HG03432 (cell line): ENCODE measurements at regions not wholly inside any gene's neighbourhood (a gene's known extent, or its start where the extent isn't known, plus 50 kb on each side); places are given as distances from the start of the nearest gene placed in this dataset.
"Not testable (repeated sequence)": the region's sequence is repeated elsewhere in the genome, so short reads cannot be mapped to it uniquely, and the experiment has no call there.

Experiments used
- ATAC-seq: cut with Tn5 transposase; IDR thresholded peaks from one replicate; pipeline ENCODE4 v1.9.1; 2021; ENCODE audit warnings: mild to moderate bottlenecking, moderate library complexity; ENCODE audit not compliant: unreplicated experiment

GRCh38 chr2:12624384-12624783 lies 92.4 kb upstream of the TRIB2 start:
- ATAC-seq, result no peak

- ATAC-seq, result no peak
Observed at GRCh38 chr2:12624905-12625598, 91.7 kb upstream of the TRIB2 start.

GRCh38 chr2:12628541-12628940 lies 88.2 kb upstream of the TRIB2 start:
- ATAC-seq, result not testable (repeated sequence)

GRCh38 chr2:12636837-12637581 lies 79.7 kb upstream of the TRIB2 start:
- ATAC-seq, result no peak

GRCh38 chr2:12637754-12638153 lies 79.0 kb upstream of the TRIB2 start:
- ATAC-seq, result no peak

- ATAC-seq, result no peak
Observed at GRCh38 chr2:12641441-12641840, 75.3 kb upstream of the TRIB2 start.

GRCh38 chr2:12642332-12642731 lies 74.4 kb upstream of the TRIB2 start:
- no peak for ATAC-seq

- ATAC-seq, result no peak
Observed at GRCh38 chr2:12642859-12643258, 73.9 kb upstream of the TRIB2 start.

GRCh38 chr2:12649602-12650400 lies 66.9 kb upstream of the TRIB2 start:
- no peak for ATAC-seq

- ATAC-seq, result no peak
Observed at GRCh38 chr2:12651641-12652040, 65.1 kb upstream of the TRIB2 start.

- no peak for ATAC-seq
Observed at GRCh38 chr2:12652723-12653122, 64.0 kb upstream of the TRIB2 start.

- no peak for ATAC-seq
Observed at GRCh38 chr2:12657560-12657959, 59.2 kb upstream of the TRIB2 start.

- no peak for ATAC-seq
Observed at GRCh38 chr2:12658310-12658945, 58.3 kb upstream of the TRIB2 start.

- no peak for ATAC-seq
Observed at GRCh38 chr2:12661489-12661888, 55.2 kb upstream of the TRIB2 start.

- ATAC-seq, result no peak
Observed at GRCh38 chr2:12663306-12664037, 53.3 kb upstream of the TRIB2 start.

- no peak for ATAC-seq
Observed at GRCh38 chr2:12665334-12665733, 51.4 kb upstream of the TRIB2 start.

- no peak for ATAC-seq
Observed at GRCh38 chr2:12666445-12666844, 50.3 kb upstream of the TRIB2 start.
